ENCODE measurements at regions not wholly inside any gene's neighbourhood (a gene's known extent, or its start where the extent isn't known, plus 50 kb on each side); places are given as distances from the start of the nearest gene placed in this dataset.

- BruUV-seq (replicated peaks) = no TSS peak
- Mint-ChIP-seq H3K4me3 (ENCODE audit: unreplicated experiment) (no peak overlapping the region), H3K27ac (ENCODE audit: low read depth, unreplicated experiment) (no peak overlapping the region), H3K27me3 (ENCODE audit: insufficient read depth, unreplicated experiment) (peaks cover 7% of the 10 kb centered on the region), H3K9me3 (ENCODE audit: unreplicated experiment) (no peaks in the 10 kb centered on the region), H3K36me3 (ENCODE audit: insufficient read depth, unreplicated experiment) (no peaks in the 10 kb centered on the region), H3K4me1 (ENCODE audit: insufficient read depth, unreplicated experiment) (no peaks in the 10 kb centered on the region)
- DNase-seq (ENCODE audit: unreplicated experiment) = no peak
- POLR2A ChIA-PET = interaction anchor here (0.6 kb wide), 1 partner anchor 141 kb away, joined by 3 read pairs; no protein-coding TSS in a partner anchor
- CTCF ChIA-PET = no interaction called here
- intact Hi-C loops (cut with micrococcal nuclease) = no loop called here
- no peak for TF ChIP-seq CTCF (IDR thresholded peaks at IDR 0.05; ENCODE audit: unreplicated experiment)
Measured at GRCh38 chr11:110859998-110860397, 147.8 kb upstream of the ARHGAP20 start.

GRCh38 chr11:110859240-110859840 lies 147.1 kb upstream of the ARHGAP20 start:
- Mint-ChIP-seq H3K27me3 (ENCODE audit: insufficient read depth, unreplicated experiment) (peaks cover 14% of the 10 kb centered on the region), H3K4me1 (ENCODE audit: insufficient read depth, unreplicated experiment) (no peaks in the 10 kb centered on the region), H3K36me3 (ENCODE audit: insufficient read depth, unreplicated experiment) (no peaks in the 10 kb centered on the region), H3K4me3 (ENCODE audit: unreplicated experiment) (no peak overlapping the region), H3K27ac (ENCODE audit: low read depth, unreplicated experiment) (no peak overlapping the region), H3K9me3 (ENCODE audit: unreplicated experiment) (no peaks in the 10 kb centered on the region)
- ChIA-PET POLR2A (interaction anchor here (0.6 kb wide), 1 partner anchor 142 kb away, joined by 3 read pairs; no protein-coding TSS in a partner anchor), CTCF (no interaction called here)
- no peak for DNase-seq (ENCODE audit: unreplicated experiment)
- BruUV-seq (replicated peaks) = no TSS peak
- TF ChIP-seq CTCF (IDR thresholded peaks at IDR 0.05; ENCODE audit: unreplicated experiment) = no peak
- intact Hi-C loops (cut with micrococcal nuclease) = no loop called here

GRCh38 chr11:110858547-110858921 lies 146.3 kb upstream of the ARHGAP20 start:
- ChIA-PET CTCF (no interaction called here), POLR2A (no interaction called here)
- H3K4me1 Mint-ChIP-seq (ENCODE audit: insufficient read depth, unreplicated experiment) = no peaks in the 10 kb centered on the region
- BruUV-seq (replicated peaks) = no TSS peak
- no peak overlapping the region for H3K4me3 Mint-ChIP-seq (ENCODE audit: unreplicated experiment)
- peaks cover 22% of the 10 kb centered on the region for H3K27me3 Mint-ChIP-seq (ENCODE audit: insufficient read depth, unreplicated experiment)
- no peaks in the 10 kb centered on the region for H3K9me3 Mint-ChIP-seq (ENCODE audit: unreplicated experiment)
- peak; percentile 33 for DNase-seq (ENCODE audit: unreplicated experiment)
- no peaks in the 10 kb centered on the region for H3K36me3 Mint-ChIP-seq (ENCODE audit: insufficient read depth, unreplicated experiment)
- intact Hi-C loops (cut with micrococcal nuclease) = no loop called here
- H3K27ac Mint-ChIP-seq (ENCODE audit: low read depth, unreplicated experiment) = no peak overlapping the region
- no peak for TF ChIP-seq CTCF (IDR thresholded peaks at IDR 0.05; ENCODE audit: unreplicated experiment)

- H3K27me3 Mint-ChIP-seq (ENCODE audit: insufficient read depth, unreplicated experiment) = peaks cover 23% of the 10 kb centered on the region
- BruUV-seq (replicated peaks) = no TSS peak
- intact Hi-C loops (cut with micrococcal nuclease) = no loop called here
- DNase-seq (ENCODE audit: unreplicated experiment) = peak; percentile 45
- no peak for TF ChIP-seq CTCF (IDR thresholded peaks at IDR 0.05; ENCODE audit: unreplicated experiment)
- POLR2A ChIA-PET = no interaction called here
- CTCF ChIA-PET = no interaction called here
- no peaks in the 10 kb centered on the region for H3K9me3 Mint-ChIP-seq (ENCODE audit: unreplicated experiment)
- H3K4me1 Mint-ChIP-seq (ENCODE audit: insufficient read depth, unreplicated experiment) = no peaks in the 10 kb centered on the region
- H3K4me3 Mint-ChIP-seq (ENCODE audit: unreplicated experiment) = no peak overlapping the region
- no peaks in the 10 kb centered on the region for H3K36me3 Mint-ChIP-seq (ENCODE audit: insufficient read depth, unreplicated experiment)
- H3K27ac Mint-ChIP-seq (ENCODE audit: low read depth, unreplicated experiment) = no peak overlapping the region
Measured at GRCh38 chr11:110857892-110858546, 145.8 kb upstream of the ARHGAP20 start.
